ENCODE measurements at regions not wholly inside any gene's neighbourhood (a gene's known extent, or its start where the extent isn't known, plus 50 kb on each side); places are given as distances from the start of the nearest gene placed in this dataset.

- no peak for TF ChIP-seq CTCF (IDR thresholded peaks at IDR 0.05; ENCODE audit: low read depth, low read length)
- TF ChIP-seq POLR2A (IDR thresholded peaks at IDR 0.05; ENCODE audit: extremely low read depth, insufficient read length) = no peak
- no peak for TF ChIP-seq MAX (IDR thresholded peaks at IDR 0.05; ENCODE audit: low read depth, low read length)
These were observed 106.5 kb upstream of the GMDS start for GRCh38 chr6:2351807-2352431.

Measured in NB4 (cell line).